HG02981 (cell line): ENCODE measurements at regions not wholly inside any gene's neighbourhood (a gene's known extent, or its start where the extent isn't known, plus 50 kb on each side); places are given as distances from the start of the nearest gene placed in this dataset.

ENCODE experiments used
- ATAC-seq: cut with Tn5 transposase; IDR thresholded peaks from one replicate; pipeline ENCODE4 v1.9.1; 2021; ENCODE audit warnings: mild to moderate bottlenecking, moderate library complexity; ENCODE audit not compliant: unreplicated experiment

DNA sequence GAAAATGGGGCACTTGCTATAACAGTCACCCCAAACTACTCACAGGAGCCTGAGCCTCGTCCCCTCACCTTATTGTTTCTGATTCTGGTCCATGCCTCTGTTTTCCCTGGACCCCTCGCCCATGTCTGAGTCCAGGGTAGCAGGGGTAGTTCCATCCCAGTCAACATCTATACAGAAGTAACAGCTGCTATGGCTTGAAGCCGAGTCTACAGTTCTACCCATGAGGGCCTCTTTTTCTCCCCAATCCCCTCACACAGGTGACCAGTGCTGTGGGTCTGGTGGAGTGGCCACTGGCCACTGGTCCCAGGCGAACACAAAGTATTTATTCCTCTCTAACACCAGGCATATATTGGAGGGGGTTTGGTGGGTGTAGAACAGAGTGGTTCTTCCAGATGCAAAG lies 116.4 kb downstream of the ZNF280B start:
- ATAC-seq, result no peak

DNA sequence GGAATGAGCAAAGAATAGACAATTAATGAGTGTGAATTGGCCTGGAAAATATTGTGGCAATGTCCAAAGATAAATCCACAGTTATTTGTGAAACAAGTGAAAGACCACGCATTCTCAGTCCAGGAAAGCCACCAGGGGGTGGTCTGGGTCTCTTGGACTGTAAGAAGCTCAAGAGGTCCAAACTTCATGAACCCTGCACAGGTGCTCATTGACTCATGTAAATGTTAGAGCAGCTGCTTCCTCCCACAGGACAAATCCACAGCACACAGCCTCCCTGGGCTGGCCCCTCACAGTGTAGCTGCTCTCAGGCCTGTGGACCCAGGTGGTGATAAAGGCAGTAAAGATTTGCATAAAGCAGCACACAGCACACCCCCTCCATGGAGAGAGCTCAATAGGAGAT lies 114.0 kb downstream of the ZNF280B start:
- no peak for ATAC-seq

DNA sequence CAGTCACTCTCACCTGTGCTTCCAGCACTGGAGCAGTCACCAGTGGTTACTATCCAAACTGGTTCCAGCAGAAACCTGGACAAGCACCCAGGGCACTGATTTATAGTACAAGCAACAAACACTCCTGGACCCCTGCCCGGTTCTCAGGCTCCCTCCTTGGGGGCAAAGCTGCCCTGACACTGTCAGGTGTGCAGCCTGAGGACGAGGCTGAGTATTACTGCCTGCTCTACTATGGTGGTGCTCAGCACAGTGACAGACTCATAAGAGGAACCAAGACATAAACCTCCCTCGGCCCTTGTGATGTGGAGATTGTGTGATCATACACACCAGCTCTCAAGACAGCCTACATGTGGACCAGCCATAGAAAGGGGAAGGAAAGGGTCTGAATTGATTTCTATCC lies 113.3 kb downstream of the ZNF280B start:
- ATAC-seq, result no peak

DNA sequence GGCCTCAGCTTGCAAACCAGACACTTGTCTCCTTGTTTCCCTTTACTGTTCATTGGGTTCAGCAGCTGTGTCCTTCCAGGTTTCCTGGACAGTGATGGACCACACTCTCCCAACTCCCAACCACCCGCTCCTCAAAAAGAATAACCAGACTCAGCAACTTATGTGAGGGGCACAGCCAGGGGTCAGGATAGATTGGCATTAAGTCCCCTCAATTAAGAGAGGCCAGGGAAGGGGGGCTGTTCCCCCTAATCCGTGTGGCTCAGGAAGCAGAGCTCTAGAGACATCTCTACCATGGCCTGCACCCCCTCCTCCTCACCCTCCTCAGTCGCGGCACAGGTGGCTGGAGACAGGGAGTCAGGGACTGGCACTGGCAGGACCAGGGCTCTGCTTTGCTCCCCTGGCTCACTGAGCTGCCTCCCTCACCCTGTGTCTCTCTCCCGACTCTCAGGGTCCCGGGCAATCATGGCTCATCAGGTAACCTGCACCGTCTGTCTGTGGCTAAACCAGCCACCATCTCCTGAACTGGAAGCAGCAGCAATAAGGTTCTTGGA lies 111.7 kb downstream of the ZNF280B start:
- ATAC-seq, result no peak

DNA sequence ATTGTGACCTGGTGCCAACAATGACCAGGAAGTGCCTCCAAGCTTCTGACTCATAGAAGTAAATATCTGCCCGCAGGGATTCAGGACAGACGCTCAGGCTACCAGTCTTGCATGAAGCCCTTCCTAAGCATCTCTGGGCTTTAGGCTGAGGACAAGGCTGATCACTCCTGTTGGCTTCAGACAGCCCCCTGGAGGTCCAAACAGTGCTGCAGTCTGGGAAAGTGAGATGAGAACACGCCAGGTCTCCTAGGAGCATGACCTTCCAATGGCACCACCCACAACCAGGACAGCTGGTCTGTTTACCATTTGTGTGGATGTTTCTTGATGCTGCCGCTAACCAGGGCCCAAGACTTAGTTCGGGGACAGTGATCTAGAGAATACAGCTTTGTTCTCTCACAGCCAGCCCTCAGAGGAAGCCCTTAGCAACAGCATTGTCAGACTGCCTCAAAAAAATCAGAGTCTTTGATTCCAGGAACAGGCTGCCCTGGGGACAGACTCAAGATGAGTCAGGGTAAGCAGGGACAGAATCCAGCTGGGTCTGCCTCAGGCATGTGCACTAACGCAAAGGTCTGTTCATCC lies 111.2 kb downstream of the ZNF280B start:
- ATAC-seq, result no peak

DNA sequence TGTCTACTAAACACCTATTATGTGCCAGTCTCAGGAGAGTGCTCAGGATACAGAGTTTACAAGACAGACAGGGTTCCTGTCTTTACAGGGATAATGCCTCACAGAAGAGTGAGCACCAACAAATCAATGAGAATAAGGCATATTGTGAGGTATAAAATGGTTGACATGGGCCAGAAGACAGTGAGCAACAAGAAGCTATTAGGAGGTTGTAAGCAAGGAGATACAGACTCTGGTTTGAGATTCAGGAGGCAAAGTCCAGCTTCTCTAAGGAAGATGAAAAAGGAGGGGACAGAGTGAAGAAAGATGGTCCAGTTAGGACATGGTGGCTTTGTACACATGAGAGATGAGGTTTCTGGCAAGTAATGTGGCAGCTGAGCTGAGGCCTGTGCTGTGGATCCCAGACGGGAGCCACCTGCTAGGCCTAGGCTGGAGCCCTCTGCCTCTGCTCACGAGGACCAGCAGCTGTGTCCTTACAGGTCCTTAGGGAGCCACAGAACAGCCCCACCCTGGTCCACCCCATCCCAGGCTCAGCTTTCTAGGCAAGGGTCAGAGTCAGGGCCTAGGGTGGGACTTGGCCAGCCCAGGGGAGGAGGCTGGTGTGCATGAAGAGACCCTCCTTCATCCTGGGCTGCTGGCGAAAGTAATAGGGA lies 110.5 kb downstream of the ZNF280B start:
- ATAC-seq, result no peak

DNA sequence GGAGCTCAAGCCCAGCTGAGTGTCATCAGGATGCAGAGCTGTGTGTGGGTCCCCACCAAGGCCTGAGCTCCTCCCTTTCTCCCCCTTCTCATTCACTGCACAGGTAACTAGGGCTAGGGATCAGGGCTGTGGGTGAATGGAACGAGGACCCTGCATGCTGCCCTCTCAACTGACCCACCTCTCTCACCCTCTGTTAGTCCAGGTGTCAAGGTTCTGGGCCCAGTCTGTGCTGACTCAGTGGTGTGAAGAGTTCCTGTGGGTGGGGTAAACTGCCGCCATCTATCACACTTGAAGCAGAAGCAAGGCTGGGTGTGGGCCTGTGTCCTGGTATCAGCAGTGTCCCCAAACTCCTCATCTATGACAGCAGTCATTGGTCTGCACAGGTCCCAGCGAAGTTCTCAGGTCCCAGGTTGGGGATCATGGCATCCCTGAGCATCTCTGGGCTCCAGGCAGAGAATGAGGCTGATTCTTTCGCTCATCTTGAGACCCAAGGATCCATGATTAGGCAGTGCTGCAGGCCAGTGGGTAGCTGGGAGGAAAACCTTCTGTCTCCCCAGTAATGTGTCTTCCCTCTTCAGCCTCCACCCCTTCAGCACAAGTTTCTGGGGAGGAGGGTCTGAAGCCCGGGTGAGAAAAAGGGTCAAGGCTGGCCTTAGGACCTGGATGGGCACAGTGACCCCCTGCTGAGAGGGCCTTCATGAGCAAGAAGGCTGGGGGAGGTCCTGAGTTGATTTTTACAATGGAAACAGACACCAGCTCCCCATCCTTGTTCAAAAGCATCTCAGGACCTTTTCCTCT lies 109.8 kb downstream of the ZNF280B start:
- ATAC-seq, result no peak

DNA sequence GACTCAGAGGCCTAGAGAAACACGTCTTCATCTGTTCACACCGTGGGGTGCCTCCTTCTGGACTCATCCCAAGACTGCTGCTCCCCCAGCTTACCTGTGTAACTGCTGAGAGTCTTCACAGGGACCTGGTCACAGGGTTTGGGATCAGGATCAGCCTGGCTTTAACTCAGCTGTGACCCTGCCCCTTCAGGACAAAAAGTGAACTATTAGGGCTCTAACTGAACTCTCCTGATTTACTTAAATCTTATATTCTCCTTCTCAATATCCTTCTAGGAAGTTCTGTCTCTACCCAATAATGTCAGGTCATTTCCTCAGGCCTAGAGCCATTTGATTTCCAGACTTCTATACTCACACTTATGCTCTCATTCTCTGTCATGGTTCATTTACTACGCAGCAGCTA lies 108.4 kb downstream of the ZNF280B start:
- ATAC-seq, result no peak

DNA sequence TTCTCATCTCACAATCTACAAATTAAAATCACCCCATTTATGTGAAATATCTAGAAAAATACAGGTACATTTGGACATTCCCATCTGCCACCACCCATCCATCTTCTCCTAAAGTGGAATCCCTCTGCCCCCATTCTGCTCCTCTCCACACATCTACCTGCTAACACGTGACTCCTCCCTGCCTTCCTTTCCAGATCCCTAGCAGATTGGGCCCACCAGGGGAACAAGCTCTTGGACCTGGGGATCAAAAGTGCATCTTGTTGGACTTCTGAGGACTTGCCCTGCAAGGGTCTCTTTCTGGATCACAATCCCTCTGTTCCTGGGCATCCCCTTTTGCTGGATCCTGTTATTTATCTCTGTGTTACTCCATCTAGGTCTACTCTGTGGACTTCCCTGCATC lies 107.6 kb downstream of the ZNF280B start:
- no peak for ATAC-seq

DNA sequence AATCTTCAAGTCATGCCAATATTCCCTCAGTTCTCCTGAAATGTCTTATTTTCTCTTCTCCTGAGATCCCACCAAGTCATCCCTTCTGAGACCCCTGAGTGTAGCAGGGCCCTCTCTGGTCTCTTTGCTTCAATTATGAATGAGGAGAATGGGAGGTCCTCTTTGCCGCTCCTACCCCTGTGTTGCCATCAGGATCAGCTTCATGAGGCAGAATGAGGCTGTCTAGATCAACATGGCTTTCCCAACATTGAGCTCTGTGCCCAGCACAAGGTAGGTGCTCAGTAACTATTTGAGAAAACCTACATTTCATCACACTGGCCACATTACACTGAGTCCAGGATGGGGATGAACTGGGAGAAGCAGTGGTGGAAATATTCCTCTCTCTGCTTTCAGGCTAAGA lies 107.2 kb downstream of the ZNF280B start:
- no peak for ATAC-seq

DNA sequence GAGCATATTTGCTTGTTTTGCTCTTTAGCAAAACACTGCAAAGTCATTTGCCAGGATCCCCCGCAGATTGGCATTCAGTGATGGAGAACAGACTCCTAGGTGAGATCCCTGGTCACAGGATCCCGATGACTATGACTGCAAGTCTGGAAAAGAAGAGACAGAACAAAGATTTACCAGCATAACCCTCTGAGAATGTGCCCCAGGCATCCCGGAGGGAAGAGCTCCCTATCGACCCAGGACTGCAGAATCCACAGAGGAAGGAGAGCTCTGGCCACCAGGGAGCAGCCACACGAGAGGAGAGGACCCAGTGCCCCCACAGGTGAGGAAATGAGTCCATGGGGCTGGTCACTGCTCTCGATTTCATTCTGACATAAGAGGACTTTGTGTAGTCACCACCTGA lies 105.2 kb downstream of the ZNF280B start:
- ATAC-seq, result no peak

DNA sequence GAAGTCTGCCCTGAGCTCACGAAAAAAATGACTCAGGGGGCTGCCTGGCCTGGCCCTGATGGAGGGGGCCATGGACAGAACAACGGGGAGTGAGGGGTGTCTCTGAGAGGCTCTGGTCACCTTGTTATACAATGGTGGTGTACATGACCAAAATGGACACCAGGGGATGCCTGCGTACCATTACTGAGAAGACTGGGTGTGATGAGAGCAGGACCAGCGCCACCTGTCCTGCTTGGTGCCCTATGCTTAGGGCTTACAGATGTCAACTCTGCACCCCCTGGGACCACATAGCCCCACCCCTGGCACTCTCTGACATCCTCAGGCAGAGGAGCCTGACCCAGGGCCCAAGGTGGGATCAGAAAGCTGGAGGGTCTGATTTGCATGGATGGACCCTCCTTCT lies 104.8 kb downstream of the ZNF280B start:
- no peak for ATAC-seq

DNA sequence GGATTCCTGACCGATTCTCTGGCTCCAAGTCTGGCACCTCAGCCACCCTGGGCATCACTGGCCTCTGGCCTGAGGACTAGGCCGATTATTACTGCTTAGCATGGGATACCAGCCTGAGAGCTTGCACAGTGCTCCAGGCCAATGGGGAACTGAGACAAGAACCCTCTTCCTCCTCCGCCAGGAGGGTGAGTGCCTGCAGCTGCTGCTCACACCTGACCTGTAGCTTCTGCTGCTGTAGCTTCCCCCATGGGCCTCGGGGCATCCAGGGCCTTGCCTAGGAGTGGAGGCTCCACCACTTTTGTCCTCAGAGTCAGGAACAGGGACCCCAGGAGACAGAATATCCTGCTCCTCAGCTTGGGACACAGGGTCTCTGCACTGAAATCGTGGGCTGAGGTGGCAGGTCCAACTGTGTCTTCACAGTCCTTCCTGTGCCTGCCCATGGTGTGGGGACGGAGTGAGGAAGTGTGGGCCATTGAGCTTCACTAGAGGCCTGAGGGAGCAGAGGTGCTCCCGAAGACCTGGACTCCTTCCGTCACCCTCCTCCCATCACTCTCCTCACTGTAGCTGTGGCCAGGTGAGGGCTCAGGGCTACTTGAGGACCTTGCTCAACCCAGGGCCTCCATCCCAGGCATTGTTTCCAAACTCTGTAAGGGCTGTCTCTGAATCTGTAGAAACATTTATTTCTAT lies 103.8 kb downstream of the ZNF280B start:
- ATAC-seq, result no peak

DNA sequence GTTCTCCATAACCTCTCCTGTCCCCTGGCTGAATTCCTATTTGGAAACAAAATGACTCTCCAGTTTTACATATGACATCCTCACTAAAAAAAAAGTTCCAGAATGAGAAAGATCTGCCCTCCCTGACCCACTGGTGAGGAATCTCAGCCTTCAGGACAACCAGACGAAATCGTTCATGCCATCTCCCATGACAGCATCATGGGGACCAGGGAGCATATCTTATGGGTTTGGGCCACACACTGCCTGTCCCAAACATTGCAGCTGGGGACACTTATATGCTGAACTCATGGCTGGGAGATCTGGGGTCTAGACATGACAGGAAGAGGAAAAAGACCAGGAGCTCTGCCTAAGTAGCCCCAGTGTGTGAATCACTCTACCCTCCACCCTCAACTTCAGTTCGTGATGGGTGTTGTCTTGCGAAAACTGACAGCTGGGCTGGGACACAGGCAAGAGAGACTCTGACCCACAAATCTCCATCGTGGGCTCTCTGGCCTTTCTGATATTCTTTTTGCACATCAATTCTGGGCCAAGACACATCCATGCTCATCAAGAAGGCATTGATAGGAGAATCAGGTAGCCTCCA lies 102.0 kb downstream of the ZNF280B start:
- ATAC-seq, result no peak

DNA sequence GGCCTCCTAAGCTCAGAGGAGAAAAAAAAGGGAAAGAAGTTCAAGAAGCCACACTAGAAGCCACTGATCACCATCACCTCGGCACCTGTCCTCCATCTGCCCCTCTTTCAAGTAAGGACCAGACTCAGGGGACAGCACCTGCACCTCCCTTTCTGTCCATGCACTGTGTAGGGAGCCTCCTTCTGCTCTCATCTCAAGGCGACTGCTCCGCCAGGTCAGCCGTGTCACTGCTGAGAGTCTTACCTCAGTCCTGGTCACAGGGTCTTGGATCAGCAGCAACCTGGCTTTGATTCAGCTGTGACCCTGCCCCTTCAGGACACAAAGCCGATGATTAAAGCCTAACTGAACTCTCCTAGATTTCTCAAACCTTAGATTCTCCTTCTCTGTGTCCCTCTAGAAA lies 101.5 kb downstream of the ZNF280B start:
- ATAC-seq, result no peak

DNA sequence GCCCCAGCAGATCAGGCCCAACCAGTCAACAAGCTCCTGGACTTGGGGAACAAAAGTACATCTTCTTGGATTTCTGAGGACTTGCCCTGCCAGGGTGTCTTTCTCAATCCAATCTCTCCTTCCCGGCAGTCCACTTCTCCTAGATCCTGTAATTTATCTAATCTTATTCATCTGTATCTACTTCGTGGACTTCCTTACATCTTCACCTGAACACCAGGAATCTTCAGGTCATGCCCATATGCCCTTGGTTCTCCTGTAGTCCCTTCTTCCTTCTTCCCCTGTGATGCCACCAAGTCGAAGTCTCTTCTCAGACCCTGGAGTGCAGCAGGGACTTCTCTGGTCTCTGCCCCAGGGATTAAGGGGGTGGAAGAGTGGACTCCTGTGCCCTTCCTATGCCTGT lies 100.3 kb downstream of the ZNF280B start:
- ATAC-seq, result no peak

DNA sequence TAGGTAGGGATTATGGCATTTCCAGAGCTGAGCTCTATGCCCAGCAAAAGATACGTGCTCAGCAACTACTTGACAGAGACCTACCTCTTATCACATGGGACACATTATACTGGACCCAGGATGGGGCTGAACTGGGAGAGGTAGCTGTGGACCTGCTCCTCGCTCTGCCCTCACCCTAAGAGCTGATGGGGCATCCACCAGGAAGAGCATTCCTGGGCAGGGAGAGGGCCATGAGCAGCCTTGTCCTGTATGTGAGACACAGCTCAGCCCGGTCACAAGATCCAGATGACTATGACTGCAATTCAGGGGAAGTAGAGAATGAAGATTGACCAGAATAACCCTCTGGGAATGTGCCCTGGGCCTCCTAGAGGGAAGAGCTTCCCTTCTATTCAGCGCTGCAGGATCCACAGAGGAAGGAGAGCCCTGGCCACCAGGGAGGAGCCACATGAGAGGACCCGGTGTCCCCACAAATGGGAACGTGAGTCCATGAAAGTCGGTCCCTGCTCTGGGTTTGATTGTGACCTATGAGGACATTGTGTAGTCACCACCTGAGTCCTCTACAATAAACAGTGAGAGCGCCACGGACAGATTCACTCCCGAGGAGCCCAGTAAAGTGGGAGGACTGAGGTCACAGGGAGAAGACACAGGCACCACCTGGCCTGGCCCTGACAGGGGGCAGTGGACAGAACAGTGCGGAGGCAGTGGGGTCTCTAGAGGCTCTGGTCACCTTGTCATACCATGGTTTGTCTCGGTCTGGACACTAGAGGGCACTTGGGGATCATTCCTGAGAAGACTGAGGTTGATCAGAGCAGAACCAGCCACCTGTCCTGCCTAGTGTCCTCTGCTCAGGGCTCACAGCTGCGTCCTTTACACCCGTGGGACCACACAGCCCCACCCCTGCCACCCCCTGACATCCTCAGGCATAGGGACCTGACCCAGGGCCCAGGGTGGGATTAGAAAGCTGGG lies 99.5 kb downstream of the ZNF280B start:
- ATAC-seq, result no peak

DNA sequence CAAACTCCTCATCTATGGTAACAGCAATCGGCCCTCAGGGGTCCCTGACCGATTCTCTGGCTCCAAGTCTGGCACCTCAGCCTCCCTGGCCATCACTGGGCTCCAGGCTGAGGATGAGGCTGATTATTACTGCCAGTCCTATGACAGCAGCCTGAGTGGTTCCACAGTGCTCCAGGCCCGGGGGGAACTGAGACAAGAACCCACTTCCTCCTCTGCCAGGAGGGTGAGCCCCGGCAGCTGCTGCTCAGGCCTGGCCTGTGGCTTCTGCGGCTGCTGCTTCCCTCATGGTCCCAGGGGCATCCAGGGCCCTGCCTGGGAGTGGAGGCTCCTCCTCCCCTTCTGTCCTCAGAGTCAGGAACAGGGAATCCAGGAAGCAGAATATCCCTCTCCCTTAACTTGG lies 98.4 kb downstream of the ZNF280B start:
- no peak for ATAC-seq

DNA sequence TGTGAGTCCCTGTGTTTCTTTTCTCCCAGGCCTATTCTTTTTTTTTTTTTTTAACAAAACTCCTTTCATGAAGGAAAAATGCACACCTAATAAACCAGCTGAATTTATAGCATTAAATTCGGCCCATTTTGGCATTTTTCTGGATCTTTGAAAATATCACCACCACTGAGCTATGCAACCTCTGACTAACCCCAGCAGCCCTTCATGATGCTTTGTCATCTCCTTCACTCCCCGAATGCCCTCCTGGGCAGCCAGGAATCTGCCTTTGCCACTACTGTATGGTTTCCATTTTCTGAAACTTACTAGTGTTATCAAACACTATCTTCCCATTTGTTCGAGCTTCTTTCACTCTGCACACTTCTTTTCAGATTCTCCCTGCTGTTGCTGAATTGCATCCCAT lies 97.9 kb downstream of the ZNF280B start:
- ATAC-seq, result no peak

DNA sequence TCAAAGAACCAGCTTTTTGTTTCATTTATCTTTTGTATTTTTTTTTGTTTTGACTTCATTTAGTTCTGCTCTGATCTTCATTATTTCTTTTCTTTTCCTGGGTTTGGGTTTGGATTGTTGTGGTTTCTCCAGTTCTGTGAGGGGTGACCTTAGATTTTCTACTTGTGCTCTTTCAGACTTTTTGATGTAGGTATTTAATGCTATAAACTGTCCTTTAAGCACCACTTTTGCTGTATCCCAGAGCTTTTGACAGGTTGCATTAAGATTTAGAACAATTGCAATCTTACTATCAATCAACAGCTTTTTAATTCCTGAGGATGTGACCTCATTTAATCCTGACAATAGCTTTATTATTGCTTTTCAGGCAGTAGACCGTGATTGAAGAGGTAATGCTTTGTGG lies 94.3 kb downstream of the ZNF280B start:
- ATAC-seq, result no peak
